ENCODE measurements at regions not wholly inside any gene's neighbourhood (a gene's known extent, or its start where the extent isn't known, plus 50 kb on each side); places are given as distances from the start of the nearest gene placed in this dataset.

DNA sequence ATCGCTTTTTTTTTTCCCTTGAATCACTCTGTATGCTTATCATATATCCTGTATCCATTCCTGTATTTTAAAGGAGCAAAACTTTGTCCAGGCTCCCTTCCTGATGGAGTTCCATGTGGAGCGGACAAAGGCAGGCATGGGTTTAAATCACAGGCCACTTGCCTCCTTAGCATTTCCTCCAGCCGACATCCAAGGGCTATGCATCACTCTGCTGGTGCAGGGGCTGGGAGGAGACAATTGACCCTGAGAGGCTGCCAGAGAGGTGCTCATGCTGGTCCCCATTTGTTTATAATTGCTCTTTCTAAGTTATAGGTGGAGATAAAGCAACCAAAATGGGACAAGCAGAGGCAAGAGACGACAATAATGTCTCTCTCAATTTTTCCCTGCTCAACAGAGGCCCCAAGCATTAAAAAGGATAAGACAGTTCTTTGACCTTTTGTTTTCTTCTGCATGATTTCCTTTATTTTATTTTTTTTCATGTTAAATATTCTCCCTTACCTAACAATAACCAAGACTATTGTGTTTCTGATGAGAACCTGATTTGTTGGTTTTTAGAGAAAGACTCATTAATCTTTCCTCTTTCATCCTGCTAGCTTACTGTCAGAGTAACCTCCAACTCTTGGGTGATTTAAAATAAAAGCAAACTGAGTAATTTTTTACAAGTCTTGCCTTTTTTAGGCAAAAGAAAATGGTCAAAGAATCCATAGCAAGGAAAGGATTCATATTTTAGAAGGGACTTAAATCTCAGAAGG, 353.7 kb downstream of the ADGRL2 start:
- H3K9me3 ChIP-seq, result no peaks in the 10 kb centered on the region
- 68 to 84% methylated on average over 4 of the region's 4 CpGs for WGBS, 2 donors (ENCODE audit: low coverage in 1 of 2)
- no peaks in the 10 kb centered on the region for H3K27me3 ChIP-seq
- peaks cover 0 to 3% (median 0%) of the 10 kb centered on the region in 4 donors for H3K4me1 ChIP-seq
- H3K36me3 ChIP-seq, result no peaks in the 10 kb centered on the region
- no peak overlapping the region for H3K4me3 ChIP-seq
- in situ Hi-C loops (cut with MboI; ENCODE audit: low pct_ligation_motif_present in 1 of 4, low pct_unique_long_range_greater_than_20kb in 1 of 4, low sequenced_read_pairs in 3 of 4), result no loop called here
- intact Hi-C loops (cut with DNase I; ENCODE audit: low total_unique reads), result no loop called here
- no peak overlapping the region for H3K27ac ChIP-seq
- no peak for DNase-seq
- no peak for TF ChIP-seq EP300 (IDR thresholded peaks at IDR 0.05; ENCODE audit: low read depth)
- TF ChIP-seq, protein P1, sequence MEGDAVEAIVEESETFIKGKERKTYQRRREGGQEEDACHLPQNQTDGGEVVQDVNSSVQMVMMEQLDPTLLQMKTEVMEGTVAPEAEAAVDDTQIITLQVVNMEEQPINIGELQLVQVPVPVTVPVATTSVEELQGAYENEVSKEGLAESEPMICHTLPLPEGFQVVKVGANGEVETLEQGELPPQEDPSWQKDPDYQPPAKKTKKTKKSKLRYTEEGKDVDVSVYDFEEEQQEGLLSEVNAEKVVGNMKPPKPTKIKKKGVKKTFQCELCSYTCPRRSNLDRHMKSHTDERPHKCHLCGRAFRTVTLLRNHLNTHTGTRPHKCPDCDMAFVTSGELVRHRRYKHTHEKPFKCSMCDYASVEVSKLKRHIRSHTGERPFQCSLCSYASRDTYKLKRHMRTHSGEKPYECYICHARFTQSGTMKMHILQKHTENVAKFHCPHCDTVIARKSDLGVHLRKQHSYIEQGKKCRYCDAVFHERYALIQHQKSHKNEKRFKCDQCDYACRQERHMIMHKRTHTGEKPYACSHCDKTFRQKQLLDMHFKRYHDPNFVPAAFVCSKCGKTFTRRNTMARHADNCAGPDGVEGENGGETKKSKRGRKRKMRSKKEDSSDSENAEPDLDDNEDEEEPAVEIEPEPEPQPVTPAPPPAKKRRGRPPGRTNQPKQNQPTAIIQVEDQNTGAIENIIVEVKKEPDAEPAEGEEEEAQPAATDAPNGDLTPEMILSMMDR (IDR thresholded peaks at IDR 0.05), result no peak
- no peak for TF ChIP-seq POLR2A (IDR thresholded peaks at IDR 0.05)

DNA sequence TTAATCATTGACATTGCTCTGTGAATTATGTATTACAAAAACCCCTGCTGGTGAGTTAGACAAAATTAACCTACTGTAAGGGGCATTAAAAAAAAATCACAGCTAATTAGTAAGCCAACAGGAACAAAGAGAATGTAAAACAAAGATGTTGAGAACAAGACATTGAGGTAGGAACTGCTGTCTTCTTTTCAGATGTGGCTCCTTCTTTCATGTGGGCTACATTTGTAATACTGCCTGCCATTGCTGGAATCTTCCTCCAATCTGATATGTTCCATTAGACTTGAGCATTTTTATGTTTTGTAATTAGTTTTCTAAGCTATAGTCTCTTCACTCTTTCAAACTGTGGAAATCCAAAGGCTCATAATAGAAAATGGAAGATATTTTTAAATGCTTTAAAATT, 353.0 kb downstream of the ADGRL2 start:
- in situ Hi-C loops (cut with MboI; ENCODE audit: low pct_ligation_motif_present in 1 of 4, low pct_unique_long_range_greater_than_20kb in 1 of 4, low sequenced_read_pairs in 3 of 4), result no loop called here
- intact Hi-C loops (cut with DNase I; ENCODE audit: low total_unique reads), result no loop called here
- TF ChIP-seq POLR2A (IDR thresholded peaks at IDR 0.05), result no peak
- no peak for TF ChIP-seq EP300 (IDR thresholded peaks at IDR 0.05; ENCODE audit: low read depth)
- TF ChIP-seq, protein P1 (IDR thresholded peaks at IDR 0.05), result no peak
- TF ChIP-seq POLR2AphosphoS5 (IDR thresholded peaks at IDR 0.05), result no peak
- Histone ChIP-seq H3K27ac (no peak overlapping the region), H3K4me3 (no peak overlapping the region), H3K27me3 (no peaks in the 10 kb centered on the region), H3K4me1 (peaks cover 0 to 3% (median 0%) of the 10 kb centered on the region in 4 donors), H3K36me3 (no peaks in the 10 kb centered on the region), H3K9me3 (no peaks in the 10 kb centered on the region)
- DNase-seq, result no peak

DNA sequence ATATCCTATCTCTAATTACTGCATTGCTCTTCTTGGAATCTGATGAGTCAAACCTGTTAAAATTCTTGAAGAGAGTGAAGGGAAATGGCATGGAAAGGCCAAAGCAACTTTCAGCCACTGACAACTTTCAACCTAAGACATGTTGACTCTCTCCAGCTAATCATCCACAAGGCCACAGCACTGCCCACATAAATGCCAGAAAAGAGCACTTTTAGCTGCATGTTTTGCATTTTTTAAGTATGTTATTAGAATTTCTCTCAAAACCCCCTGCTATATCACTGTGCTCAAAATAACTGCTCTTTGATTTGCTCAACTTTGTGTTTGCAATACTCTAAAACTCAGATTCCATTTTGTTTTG, 352.5 kb downstream of the ADGRL2 start:
- intact Hi-C loops (cut with DNase I; ENCODE audit: low total_unique reads), result no loop called here
- in situ Hi-C loops (cut with MboI; ENCODE audit: low pct_ligation_motif_present in 1 of 4, low pct_unique_long_range_greater_than_20kb in 1 of 4, low sequenced_read_pairs in 3 of 4), result no loop called here
- DNase-seq, result no peak
- peaks cover 0 to 3% (median 0%) of the 10 kb centered on the region in 4 donors for H3K4me1 ChIP-seq
- H3K4me3 ChIP-seq, result no peak overlapping the region
- no peaks in the 10 kb centered on the region for H3K27me3 ChIP-seq
- TF ChIP-seq POLR2AphosphoS5 (IDR thresholded peaks at IDR 0.05) (no peak), POLR2A (IDR thresholded peaks at IDR 0.05) (no peak), EP300 (IDR thresholded peaks at IDR 0.05; ENCODE audit: low read depth) (no peak)
- TF ChIP-seq, protein P1 (IDR thresholded peaks at IDR 0.05), result no peak
- H3K27ac ChIP-seq, result no peak overlapping the region
- no peaks in the 10 kb centered on the region for H3K36me3 ChIP-seq
- H3K9me3 ChIP-seq, result no peaks in the 10 kb centered on the region

DNA sequence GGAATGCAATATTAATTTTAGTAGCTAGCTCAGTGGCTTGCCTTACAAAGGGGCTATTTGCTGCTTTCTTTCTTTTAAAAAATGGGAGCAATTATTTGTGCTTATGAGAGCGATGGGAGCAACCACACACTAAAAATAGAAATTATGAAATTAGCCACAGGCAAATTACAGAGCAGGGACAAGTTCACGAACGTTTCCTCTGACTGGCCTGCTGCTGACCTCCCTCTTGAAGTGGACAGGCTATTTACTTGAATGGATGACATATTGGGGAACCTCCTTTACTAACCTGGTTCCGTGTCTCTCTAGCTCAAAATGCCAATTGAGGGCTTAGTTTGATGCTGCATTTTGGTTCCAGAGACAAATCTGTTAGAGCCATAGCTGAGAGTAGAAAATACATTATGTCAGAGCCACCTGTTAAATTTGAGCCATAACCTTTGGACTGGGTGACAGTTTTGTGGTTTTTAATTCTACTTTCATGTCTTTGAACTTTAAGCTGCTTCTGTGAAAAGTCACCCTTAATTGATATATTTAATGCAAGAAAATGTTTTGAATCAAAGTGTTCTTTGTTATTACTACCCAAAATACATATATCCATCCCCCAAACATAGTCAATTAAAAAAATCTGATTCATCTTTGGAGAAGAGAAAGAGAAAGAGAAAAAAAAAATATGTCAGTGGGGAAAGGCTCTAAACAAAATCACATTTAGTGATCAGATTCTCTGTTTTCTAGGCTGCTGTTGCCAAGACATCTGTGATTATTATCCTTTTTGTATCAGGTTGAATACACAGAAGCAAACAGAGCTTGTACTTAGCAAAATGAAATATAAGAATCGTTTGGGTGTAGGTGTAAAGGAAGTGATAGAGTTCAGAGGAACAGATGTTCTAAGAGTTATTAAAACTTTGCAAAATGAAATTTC, 351.9 kb downstream of the ADGRL2 start:
- intact Hi-C loops (cut with DNase I; ENCODE audit: low total_unique reads), result no loop called here
- Histone ChIP-seq H3K4me3 (no peak overlapping the region), H3K27ac (no peak overlapping the region), H3K27me3 (no peaks in the 10 kb centered on the region), H3K36me3 (no peaks in the 10 kb centered on the region), H3K4me1 (peaks cover 0 to 3% (median 0%) of the 10 kb centered on the region in 4 donors), H3K9me3 (no peaks in the 10 kb centered on the region)
- no peak for DNase-seq
- TF ChIP-seq, protein P1 (IDR thresholded peaks at IDR 0.05), result no peak
- TF ChIP-seq POLR2AphosphoS5 (IDR thresholded peaks at IDR 0.05) (no peak), EP300 (IDR thresholded peaks at IDR 0.05; ENCODE audit: low read depth) (no peak), POLR2A (IDR thresholded peaks at IDR 0.05) (no peak)
- WGBS, 2 donors (ENCODE audit: low coverage in 1 of 2), result 37 to 45% methylated on average over 4 to 5 of the region's 5 CpGs
- in situ Hi-C loops (cut with MboI; ENCODE audit: low pct_ligation_motif_present in 1 of 4, low pct_unique_long_range_greater_than_20kb in 1 of 4, low sequenced_read_pairs in 3 of 4), result no loop called here
